GM21528 (cell line): ENCODE measurements at regions not wholly inside any gene's neighbourhood (a gene's known extent, or its start where the extent isn't known, plus 50 kb on each side); places are given as distances from the start of the nearest gene placed in this dataset.

ENCODE experiments used
- ATAC-seq: cut with Tn5 transposase; IDR thresholded peaks from one replicate; pipeline ENCODE4 v1.9.1; 2021; ENCODE audit warnings: mild to moderate bottlenecking, moderate library complexity; ENCODE audit not compliant: unreplicated experiment, low FRiP score

GRCh38 chr3:118705487-118706219 is 329.0 kb downstream of the IGSF11 start:
- no peak for ATAC-seq

- no peak for ATAC-seq
Observed at GRCh38 chr3:118707991-118708390, 326.7 kb downstream of the IGSF11 start.

GRCh38 chr3:118710532-118710931 is 324.1 kb downstream of the IGSF11 start:
- ATAC-seq: no peak

- ATAC-seq: no peak
Observed at GRCh38 chr3:118713502-118714207, 321.0 kb downstream of the IGSF11 start.

GRCh38 chr3:118714800-118715199 is 319.8 kb downstream of the IGSF11 start:
- ATAC-seq: no peak

GRCh38 chr3:118729546-118729945 is 305.1 kb downstream of the IGSF11 start:
- ATAC-seq: no peak

GRCh38 chr3:118734664-118735063 is 300.0 kb downstream of the IGSF11 start:
- no peak for ATAC-seq

- ATAC-seq: no peak
Observed at GRCh38 chr3:118736107-118736506, 298.5 kb downstream of the IGSF11 start.

- no peak for ATAC-seq
Observed at GRCh38 chr3:118740722-118741290, 293.8 kb downstream of the IGSF11 start.

- no peak for ATAC-seq
Observed at GRCh38 chr3:118742760-118743159, 291.9 kb downstream of the IGSF11 start.

GRCh38 chr3:118744186-118744585 is 290.5 kb downstream of the IGSF11 start:
- no peak for ATAC-seq

- no peak for ATAC-seq
Observed at GRCh38 chr3:118754406-118755252, 280.0 kb downstream of the IGSF11 start.

- ATAC-seq: no peak
Observed at GRCh38 chr3:118755253-118755801, 279.3 kb downstream of the IGSF11 start.

GRCh38 chr3:118760585-118761290 is 273.9 kb downstream of the IGSF11 start:
- peak; percentile 65 for ATAC-seq

- ATAC-seq: peak; percentile 23
Observed at GRCh38 chr3:118761291-118761606, 273.4 kb downstream of the IGSF11 start.

- ATAC-seq: no peak
Observed at GRCh38 chr3:118765636-118766305, 268.9 kb downstream of the IGSF11 start.

GRCh38 chr3:118766306-118766669 is 268.4 kb downstream of the IGSF11 start:
- no peak for ATAC-seq

- ATAC-seq: no peak
Observed at GRCh38 chr3:118772036-118772435, 262.6 kb downstream of the IGSF11 start.

- peak; percentile 97 for ATAC-seq
Observed at GRCh38 chr3:118772547-118773011, 262.1 kb downstream of the IGSF11 start.
